ENCODE measurements at regions not wholly inside any gene's neighbourhood (a gene's known extent, or its start where the extent isn't known, plus 50 kb on each side); places are given as distances from the start of the nearest gene placed in this dataset.
"Not testable (repeated sequence)": the region's sequence is repeated elsewhere in the genome, so short reads cannot be mapped to it uniquely, and the experiment has no call there.

GRCh38 chr5:154618696-154619095 is 136.5 kb upstream of the LARP1 start:
- no peak for DNase-seq

DNA sequence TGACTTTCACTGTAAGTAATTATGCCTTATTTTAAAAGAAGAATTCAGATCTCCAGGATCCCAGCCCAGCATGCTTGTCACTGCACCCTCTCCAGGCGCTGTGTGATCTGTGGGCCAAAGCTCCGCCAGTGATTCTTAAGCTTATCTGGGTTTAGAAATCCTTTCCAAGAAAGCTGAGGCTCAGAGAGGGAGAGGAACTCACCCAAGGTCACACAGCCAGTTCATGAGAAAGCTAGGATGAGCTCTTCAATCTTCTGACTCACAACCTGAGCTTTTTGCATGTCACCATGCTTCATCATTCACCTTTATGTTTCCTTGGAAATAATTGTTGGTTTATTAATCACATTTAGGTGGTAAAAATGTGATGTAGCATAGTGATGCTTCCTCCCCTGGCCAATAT is 136.6 kb upstream of the HAND1 start:
- DNase-seq, result no peak

- DNase-seq, result no peak
These were observed 136.1 kb upstream of the HAND1 start for GRCh38 chr5:154614125-154614524.

DNA sequence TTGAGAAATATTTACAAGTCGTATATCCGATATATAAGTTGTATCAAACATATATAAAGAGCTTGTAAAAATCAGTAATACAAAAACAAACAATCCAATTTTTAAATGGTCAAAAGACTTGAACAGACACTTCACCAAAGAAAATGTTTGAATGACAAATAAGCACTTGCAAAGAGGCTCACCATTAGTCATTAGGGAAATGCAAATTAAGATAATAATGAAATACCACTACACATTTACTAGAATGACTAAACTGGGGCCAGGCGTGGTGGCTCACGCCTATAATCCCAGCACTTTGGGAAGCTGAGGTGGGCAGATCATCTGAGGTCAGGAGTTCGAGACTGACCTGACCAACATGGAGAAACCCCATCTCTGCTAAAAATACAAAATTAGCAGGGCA is 134.6 kb upstream of the HAND1 start:
- no peak for DNase-seq

DNA sequence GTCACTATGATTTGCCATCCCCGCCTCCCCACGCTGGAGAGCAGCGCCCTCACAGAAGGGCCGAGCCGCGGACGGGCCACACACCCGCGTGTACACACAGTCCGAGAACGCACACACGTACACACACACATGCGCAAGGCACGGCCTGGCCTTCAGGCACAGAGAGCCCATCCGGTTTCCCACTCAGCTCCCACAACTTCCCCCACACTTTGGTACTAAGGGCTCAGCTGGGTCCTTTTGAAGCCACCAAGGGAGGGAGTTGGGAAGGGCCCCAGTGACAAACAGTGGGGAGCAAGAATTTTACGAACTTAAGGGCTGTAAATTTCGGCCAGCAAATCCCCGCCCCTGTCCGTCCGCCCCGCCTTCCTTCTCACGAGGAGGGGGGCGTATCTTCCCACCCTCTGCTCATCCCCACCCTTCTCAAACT is 133.3 kb upstream of the HAND1 start:
- no peak for DNase-seq

GRCh38 chr5:154610321-154611154 is 132.5 kb upstream of the HAND1 start:
- peak; percentile 46 for DNase-seq

- no peak for DNase-seq
These were observed 131.2 kb upstream of the HAND1 start for GRCh38 chr5:154609251-154609650.

- DNase-seq, result no peak
These were observed 130.5 kb upstream of the HAND1 start for GRCh38 chr5:154608531-154609011.

GRCh38 chr5:154607746-154608145 is 129.7 kb upstream of the HAND1 start:
- DNase-seq, result no peak

DNA sequence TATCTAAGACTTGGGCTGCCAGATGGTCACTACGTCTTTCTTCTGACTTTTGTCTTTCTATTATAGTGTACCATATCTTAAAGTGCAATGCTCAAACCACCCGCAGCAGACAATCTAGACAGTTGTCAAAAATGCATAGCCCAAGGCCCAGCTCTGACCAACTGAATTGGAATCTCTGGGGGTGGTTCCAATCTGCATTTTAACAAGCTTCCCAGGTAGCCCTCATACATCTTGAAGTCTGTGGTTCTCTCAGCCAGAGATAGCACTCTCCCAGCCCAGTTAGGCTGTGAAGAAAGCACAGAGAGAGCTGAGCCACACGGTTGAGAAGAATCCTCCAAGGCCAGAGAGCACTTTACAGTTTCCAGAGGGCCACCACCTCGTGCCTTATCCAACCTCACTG is 128.2 kb upstream of the HAND1 start:
- no peak for DNase-seq

DNA sequence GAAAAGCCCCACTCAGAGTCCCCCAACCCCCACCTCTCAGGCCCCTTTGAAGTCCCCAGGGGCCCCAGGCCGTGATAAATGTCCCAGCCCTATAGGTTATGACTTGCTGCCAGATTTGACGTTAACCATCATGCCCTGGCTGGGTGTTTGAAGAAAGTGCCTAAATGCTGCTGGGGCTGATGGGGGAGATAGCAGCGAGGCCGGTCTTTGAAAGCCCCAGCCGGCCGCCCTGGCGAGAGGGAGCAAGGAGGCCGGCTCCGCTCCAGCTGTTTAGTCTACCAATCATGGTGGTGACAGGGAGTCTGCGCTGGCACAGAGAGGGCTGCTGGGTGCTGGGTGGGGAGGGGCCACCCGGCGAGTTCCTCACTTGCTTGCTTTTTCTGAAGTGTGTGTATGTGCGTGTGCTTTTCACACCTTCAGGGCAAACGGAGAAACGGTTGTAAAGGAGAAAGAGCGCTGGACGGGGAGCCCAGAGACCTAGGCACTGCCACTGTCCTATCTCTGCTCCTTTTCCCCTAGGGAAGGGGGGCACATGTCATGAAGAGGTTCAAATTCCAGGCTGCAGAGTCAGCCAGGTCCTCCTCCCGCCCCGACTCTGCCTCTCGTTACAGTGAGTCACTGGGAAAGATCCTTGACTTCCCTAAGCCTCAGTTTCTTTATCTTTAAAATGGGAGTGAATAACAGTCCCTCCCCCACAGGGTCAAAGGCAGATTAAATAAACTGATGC is 126.1 kb upstream of the HAND1 start:
- DNase-seq, result no peak

DNA sequence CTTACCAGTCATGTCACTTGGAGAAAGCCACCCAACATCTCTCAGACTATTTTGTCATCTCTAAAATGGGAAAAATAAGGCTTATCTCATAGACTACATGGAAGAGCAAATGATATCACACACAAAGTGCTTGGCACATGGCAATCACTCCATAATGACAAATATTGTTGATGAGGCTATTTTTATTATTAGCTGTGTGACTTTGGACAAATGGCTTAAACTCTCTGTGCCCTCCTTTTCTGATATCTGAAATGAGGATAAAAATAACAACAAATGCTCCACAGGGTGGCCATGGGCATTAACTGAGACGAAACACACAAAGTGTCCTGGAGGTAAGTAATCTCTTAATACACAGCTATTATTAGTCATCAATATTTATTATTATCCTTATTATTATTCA is 125.5 kb upstream of the HAND1 start:
- DNase-seq, result no peak

- no peak for DNase-seq
These were observed 125.0 kb upstream of the HAND1 start for GRCh38 chr5:154603011-154603410.

DNA sequence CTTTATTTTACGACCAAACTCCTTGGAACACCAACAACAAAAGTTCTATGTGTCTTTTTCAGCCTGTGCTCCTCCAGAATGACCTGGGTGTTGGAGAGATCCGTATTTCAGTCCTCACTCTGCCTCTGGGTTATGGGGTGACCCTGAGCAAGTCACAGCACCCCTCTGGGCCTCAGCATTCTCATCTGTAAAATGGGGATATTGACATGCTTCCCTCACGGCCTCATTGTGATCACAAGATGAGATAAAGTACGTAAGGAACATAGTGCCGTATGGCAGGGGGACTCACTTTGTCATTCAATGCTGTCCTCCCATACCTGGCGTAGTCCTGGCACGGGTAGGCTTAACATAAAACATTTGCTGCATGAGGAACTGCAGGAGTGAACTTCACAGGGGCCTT is 123.0 kb upstream of the HAND1 start:
- no peak for DNase-seq

DNA sequence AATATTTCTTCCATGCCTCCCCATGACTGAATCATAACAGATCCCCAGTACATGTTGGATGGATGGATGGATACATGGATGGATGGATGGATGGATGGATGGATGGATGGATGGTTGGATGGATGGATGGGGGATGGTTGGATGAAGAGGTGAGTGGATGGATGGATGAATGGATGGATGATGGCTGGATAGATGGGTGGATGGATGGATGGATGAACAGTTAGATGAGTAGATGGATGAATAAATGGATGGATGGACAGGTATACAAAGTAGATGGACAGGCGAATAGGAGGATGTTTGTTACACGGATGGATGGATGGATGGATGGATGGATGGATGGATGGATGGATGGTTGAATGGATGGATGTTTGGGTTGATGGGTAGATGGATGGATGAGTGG is 120.0 kb upstream of the HAND1 start:
- DNase-seq, result no peak

DNA sequence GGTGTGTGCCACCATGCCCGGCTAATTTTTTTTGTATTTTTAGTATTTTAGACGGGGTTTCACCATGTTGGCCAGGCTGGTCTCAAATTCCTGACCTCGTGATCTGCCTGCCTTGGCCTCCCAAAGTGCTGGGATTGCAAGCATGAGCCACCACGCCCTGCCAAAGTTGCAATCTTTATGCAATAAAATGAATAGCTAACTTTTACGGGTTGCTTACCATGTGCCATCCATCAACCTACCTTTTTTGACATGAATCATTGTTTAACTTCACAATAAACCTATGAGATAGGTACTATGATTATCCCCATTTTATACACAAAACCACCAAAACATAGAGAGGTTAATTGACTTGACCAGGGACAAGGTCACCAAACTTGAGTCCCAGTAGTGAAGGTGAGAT is 118.8 kb upstream of the HAND1 start:
- DNase-seq, result not testable (repeated sequence)

DNA sequence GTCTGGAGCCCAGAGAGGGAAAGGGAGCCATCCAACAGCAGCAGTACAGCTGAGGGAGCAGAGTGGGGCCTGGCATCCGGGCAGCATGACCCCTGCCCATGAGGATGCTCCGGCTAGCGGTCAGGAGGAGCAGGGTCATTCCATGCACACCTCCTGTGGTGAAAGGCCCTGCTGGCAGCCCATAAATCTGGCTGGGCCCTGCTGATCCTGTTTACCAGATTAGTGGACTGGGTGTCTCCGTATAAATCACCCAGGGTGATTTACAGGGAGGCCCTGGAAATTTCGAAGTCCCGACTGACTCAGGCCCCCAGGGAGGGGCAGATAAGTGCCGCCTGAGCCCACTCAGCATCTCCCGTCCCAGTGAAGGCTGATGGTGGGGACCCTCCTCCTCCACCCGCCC is 117.6 kb upstream of the HAND1 start:
- no peak for DNase-seq

- no peak for DNase-seq
These were observed 115.8 kb upstream of the HAND1 start for GRCh38 chr5:154593796-154594195.

DNA sequence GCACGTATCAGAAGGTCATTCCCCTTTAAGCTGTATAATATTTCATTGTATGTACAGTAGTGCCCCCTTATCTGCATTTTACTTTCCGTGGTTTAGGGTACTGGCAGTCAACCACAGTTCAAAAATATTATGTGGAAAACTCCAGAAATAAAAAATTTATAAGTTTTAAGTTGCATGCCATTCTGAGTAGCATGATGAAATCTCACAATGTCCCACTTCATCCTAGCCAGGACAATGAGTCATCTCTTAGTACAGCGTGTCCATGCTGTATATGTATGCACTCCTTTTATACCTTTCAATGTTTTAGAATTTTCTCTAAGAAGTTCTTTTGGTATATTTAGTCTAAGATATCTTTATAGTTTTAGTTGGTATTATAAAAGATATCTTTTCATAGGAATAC is 115.0 kb upstream of the HAND1 start:
- no peak for DNase-seq

GRCh38 chr5:154590093-154590724 is 112.2 kb upstream of the HAND1 start:
- DNase-seq, result no peak

DNA sequence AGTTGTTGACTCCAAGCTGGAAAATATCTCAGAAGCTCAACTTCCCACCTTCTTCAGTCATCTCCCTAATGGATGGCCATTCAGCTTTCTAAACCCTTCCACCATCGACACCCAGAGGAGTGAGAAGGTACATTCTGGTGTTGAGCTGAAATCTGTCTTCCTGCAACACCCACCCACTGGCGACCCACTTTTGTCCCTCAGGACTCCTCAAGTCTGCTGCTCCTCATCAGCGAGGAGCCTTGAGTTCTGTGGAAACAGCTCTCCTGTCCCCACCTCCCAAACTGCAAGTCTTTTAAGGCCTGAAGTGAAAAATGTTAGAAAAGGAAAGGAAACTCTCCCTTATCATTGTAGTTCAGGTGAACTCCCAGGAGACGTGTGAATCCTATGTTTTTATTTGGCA is 111.5 kb upstream of the HAND1 start:
- DNase-seq, result no peak

- not testable (repeated sequence) for DNase-seq
These were observed 110.9 kb upstream of the HAND1 start for GRCh38 chr5:154588833-154589425.

DNA sequence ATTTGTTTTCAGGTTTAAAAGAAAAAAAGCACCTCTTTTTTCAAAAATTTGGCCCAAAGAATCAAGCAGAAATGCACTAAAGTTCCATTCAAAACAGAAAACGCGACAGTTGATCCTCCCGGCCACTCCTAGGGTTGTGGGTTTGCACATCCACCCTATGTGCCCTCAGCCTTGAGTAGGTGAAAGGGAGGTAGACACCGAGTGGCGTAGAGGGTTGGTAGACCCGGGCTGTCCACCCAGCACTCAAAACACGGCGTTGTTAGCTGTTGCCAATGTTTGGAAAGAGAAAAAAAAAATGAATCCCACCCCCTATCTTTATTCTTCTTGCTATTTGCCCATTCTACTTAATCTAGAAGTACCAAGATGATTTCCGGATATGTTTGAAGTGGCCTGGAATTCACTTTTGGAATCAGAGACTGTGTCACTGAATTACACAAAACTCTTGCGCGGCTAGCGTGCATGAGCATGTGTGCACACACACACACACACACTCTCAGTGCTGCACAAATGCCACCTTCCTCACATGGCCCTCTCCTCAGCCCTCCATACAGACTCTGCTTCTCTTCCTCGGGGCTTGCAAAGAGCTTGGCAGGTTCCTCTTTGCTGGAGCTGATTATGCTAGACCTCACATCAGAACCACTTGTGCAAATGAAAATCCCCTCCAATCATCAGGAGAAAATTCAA is 110.2 kb upstream of the HAND1 start:
- DNase-seq, result no peak

All from CD4-positive, alpha-beta T cell treated with Interleukin-12 subunit alpha and Interleukin-12 subunit beta, for 1 hour (primary cell).